Peyer's patch (tissue), 4 donors: ENCODE measurements at regions not wholly inside any gene's neighbourhood (a gene's known extent, or its start where the extent isn't known, plus 50 kb on each side); places are given as distances from the start of the nearest gene placed in this dataset.

Experiments used
- CTCF ChIP-seq, 6 experiments: fragments of 450-650 bp in 4 of 6; fragments of 200-600 bp in 2 of 6; sonication (generic) in 1 of 6; IDR thresholded peaks; one replicate each; pipeline ENCODE4 v1.5.1; 2017 to 2019; ENCODE audit warnings: antibody characterized with exemption in 6 of 6, mild to moderate bottlenecking in 3 of 6, moderate library complexity in 1 of 6
- POLR2A ChIP-seq, 2 donors: fragments of 450-650 bp; IDR thresholded peaks; one replicate each; pipeline ENCODE4 v1.5.1; 2017; ENCODE audit warnings: antibody characterized with exemption in 2 of 2, mild to moderate bottlenecking in 2 of 2, moderate library complexity in 2 of 2

GRCh38 chr14:94690486-94690885 lies 78.3 kb downstream of the SERPINA3 start:
- TF ChIP-seq CTCF (IDR thresholded peaks at IDR 0.05) (no peak), POLR2A (IDR thresholded peaks at IDR 0.05) (no peak)
